Neural progenitor cell (in vitro differentiated cells): ENCODE measurements at regions not wholly inside any gene's neighbourhood (a gene's known extent, or its start where the extent isn't known, plus 50 kb on each side); places are given as distances from the start of the nearest gene placed in this dataset. TPM values are rescaled to one million over a fixed set of nuclear protein-coding genes. Genes with fewer than 3 reads are reported as not detected.

ENCODE experiments used
- DNase-seq: peaks from one replicate; pipeline ENCODE4 v3.0.0-alpha.2; 2016; ENCODE audit warnings: low spot score
- H2AFZ ChIP-seq: fragments of 200-600 bp; sonication (generic); replicated peaks from 2 replicates; pipeline ENCODE4 v1.6.1; 2016; ENCODE audit warnings: antibody characterized with exemption
- H3F3A ChIP-seq: fragments of 200-600 bp; sonication (generic); 2 replicates; pipeline ENCODE4 v1.6.1; 2016; ENCODE audit warnings: antibody characterized with exemption, low read depth
- H3K27ac ChIP-seq: fragments of 200-600 bp; sonication (generic); 2 replicates; pipeline ENCODE4 v1.5.1; 2016; ENCODE audit warnings: mild to moderate bottlenecking
- H3K27me3 ChIP-seq: fragments of 200-600 bp; sonication (generic); 2 replicates; pipeline ENCODE4 v1.6.1; 2016; ENCODE audit warnings: mild to moderate bottlenecking, moderate library complexity
- H3K36me3 ChIP-seq: fragments of 200-600 bp; sonication (generic); 2 replicates; pipeline ENCODE4 v1.5.1; 2016
- H3K4me1 ChIP-seq: fragments of 200-600 bp; sonication (generic); 2 replicates; pipeline ENCODE4 v1.6.1; 2016; ENCODE audit warnings: mixed run types
- H3K4me2 ChIP-seq: fragments of 200-600 bp; sonication (generic); 2 replicates; pipeline ENCODE4 v1.6.1; 2016
- H3K4me3 ChIP-seq: fragments of 200-600 bp; sonication (generic); 2 replicates; pipeline ENCODE4 v1.5.1; 2016
- H3K79me2 ChIP-seq: fragments of 200-600 bp; sonication (generic); 2 replicates; pipeline ENCODE4 v1.6.1; 2016; ENCODE audit warnings: low read depth
- H3K9ac ChIP-seq: fragments of 200-600 bp; sonication (generic); 2 replicates; pipeline ENCODE4 v1.6.1; 2016
- H3K9me3 ChIP-seq: fragments of 200-600 bp; sonication (generic); 2 replicates; pipeline ENCODE4 v1.5.1; 2016; ENCODE audit warnings: low read depth
- H4K20me1 ChIP-seq: fragments of 200-600 bp; sonication (generic); 2 replicates; pipeline ENCODE4 v1.6.1; 2016; ENCODE audit warnings: low read depth
- H3K27ac Mint-ChIP-seq: 3 replicates; pipeline ENCODE4 v1.8.0; 2021; ENCODE audit warnings: mixed read lengths
- H3K27me3 Mint-ChIP-seq: 2 replicates; pipeline ENCODE4 v1.8.0; 2022; ENCODE audit warnings: low read depth, mild to moderate bottlenecking, inconsistent platforms, moderate library complexity, mixed read lengths; ENCODE audit not compliant: insufficient read depth
- H3K36me3 Mint-ChIP-seq: 3 replicates; pipeline ENCODE4 v1.8.0; 2021; ENCODE audit warnings: mixed read lengths
- H3K4me1 Mint-ChIP-seq: 3 replicates; pipeline ENCODE4 v1.8.0; 2021; ENCODE audit warnings: mixed read lengths
- H3K4me3 Mint-ChIP-seq: 3 replicates; pipeline ENCODE4 v1.8.0; 2021; ENCODE audit warnings: mild to moderate bottlenecking, moderate library complexity, mixed read lengths
- H3K9me3 Mint-ChIP-seq: 3 replicates; pipeline ENCODE4 v1.8.0; 2020; ENCODE audit warnings: mixed read lengths
- EZH2 ChIP-seq: fragments of 200-600 bp; sonication (generic); IDR thresholded peaks from 2 replicates; pipeline ENCODE4 v1.6.1; 2017; ENCODE audit warnings: antibody characterized with exemption, mild to moderate bottlenecking, moderate library complexity
- EZH2phosphoT487 ChIP-seq: fragments of 200-600 bp; sonication (generic); IDR thresholded peaks from 2 replicates; pipeline ENCODE4 v1.6.1; 2017; ENCODE audit warnings: antibody characterized with exemption
- small RNA-seq: library from RNA; depleted of rRNA; stranded (forward); fragments of <200 nt; gene quantifications from one replicate; pipeline ENCODE3, GENCODE V24; 2015
- TF ChIP-seq, protein P1 (sequence below): fragments of 200-600 bp; sonication (generic); IDR thresholded peaks from 2 replicates; pipeline ENCODE4 v1.5.1; 2017; ENCODE audit warnings: antibody characterized with exemption, mild to moderate bottlenecking

DNA sequence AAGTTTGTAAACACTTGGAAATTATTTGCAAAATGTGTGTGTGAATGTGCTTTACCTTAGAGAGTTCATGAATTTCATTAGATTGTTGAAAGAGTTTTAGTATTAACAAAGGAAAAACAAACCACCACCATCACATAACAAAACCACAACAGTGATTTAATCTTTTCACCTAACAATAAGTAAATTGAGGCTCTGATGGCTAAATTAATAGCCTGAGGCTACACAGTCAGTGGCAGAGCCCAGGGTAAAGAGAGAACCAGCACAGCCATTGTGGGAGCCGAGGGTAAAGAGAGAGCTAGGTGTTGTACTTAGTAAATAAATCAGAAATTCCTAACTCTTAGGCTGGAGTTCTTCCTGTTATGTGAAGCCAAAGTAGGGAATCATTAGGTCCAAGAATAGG, 51.2 kb upstream of the CAPRIN2 start:
- DNase-seq, result no peak
- no peak overlapping the region for H3K27ac Mint-ChIP-seq
- Histone ChIP-seq H3F3A (no peaks in the 10 kb centered on the region), H4K20me1 (no peaks in the 10 kb centered on the region), H3K4me2 (no peak overlapping the region), H3K4me3 (no peak overlapping the region), H3K36me3 (no peaks in the 10 kb centered on the region), H3K9me3 (no peaks in the 10 kb centered on the region), H3K4me1 (no peaks in the 10 kb centered on the region), H3K27ac (no peak overlapping the region), H3K27me3 (no peaks in the 10 kb centered on the region), H3K79me2 (no peaks in the 10 kb centered on the region), H3K9ac (no peak overlapping the region), H2AFZ (no peak overlapping the region)
- H3K4me1 Mint-ChIP-seq, result no peaks in the 10 kb centered on the region
- peaks cover 2% of the 10 kb centered on the region for H3K27me3 Mint-ChIP-seq
- peaks cover 4% of the 10 kb centered on the region for H3K36me3 Mint-ChIP-seq
- H3K4me3 Mint-ChIP-seq, result no peak overlapping the region
- H3K9me3 Mint-ChIP-seq, result peaks cover 16% of the 10 kb centered on the region
- TF ChIP-seq EZH2phosphoT487 (no peak), EZH2 (no peak)
- TF ChIP-seq, protein P1, sequence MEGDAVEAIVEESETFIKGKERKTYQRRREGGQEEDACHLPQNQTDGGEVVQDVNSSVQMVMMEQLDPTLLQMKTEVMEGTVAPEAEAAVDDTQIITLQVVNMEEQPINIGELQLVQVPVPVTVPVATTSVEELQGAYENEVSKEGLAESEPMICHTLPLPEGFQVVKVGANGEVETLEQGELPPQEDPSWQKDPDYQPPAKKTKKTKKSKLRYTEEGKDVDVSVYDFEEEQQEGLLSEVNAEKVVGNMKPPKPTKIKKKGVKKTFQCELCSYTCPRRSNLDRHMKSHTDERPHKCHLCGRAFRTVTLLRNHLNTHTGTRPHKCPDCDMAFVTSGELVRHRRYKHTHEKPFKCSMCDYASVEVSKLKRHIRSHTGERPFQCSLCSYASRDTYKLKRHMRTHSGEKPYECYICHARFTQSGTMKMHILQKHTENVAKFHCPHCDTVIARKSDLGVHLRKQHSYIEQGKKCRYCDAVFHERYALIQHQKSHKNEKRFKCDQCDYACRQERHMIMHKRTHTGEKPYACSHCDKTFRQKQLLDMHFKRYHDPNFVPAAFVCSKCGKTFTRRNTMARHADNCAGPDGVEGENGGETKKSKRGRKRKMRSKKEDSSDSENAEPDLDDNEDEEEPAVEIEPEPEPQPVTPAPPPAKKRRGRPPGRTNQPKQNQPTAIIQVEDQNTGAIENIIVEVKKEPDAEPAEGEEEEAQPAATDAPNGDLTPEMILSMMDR, result no peak

Small RNA genes lying in the stretch of these regions (small RNA-seq; reads per million reads assigned to genes)
- gene PPIAP44, result not detected
